ENCODE measurements at regions not wholly inside any gene's neighbourhood (a gene's known extent, or its start where the extent isn't known, plus 50 kb on each side); places are given as distances from the start of the nearest gene placed in this dataset.

GRCh38 chr12:105748806-105749600 is 389.8 kb downstream of the NUAK1 start:
- TF ChIP-seq CTCF (IDR thresholded peaks at IDR 0.05; ENCODE audit: extremely low read depth, missing control alignments), result no peak
- DNase-seq (ENCODE audit: low spot score), result no peak

DNA sequence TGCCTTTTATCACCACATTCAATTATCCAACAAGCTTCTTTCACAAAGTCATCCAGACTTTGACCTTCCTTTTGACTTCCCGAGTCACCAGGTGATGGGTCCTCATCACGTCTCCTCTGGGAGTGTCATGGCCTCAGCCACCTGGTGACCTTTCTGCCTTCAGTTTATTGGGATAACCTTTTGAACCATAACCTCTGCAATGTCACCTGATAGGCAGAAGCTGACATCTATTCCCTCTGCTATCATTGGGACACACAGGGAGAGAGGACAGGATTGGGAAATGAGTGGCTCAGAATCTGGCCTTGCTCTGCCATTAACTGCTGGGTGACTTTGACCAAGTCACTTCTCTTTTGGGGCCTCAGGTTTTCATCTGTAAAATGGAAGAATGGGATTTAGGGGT is 388.7 kb downstream of the NUAK1 start:
- no peak for DNase-seq (ENCODE audit: low spot score)
- TF ChIP-seq CTCF (IDR thresholded peaks at IDR 0.05; ENCODE audit: extremely low read depth, missing control alignments), result no peak

- no peak for TF ChIP-seq CTCF (IDR thresholded peaks at IDR 0.05; ENCODE audit: extremely low read depth, missing control alignments)
- DNase-seq (ENCODE audit: low spot score), result no peak
These were observed 384.4 kb downstream of the NUAK1 start for GRCh38 chr12:105754313-105754712.

- no peak for DNase-seq (ENCODE audit: low spot score)
- TF ChIP-seq CTCF (IDR thresholded peaks at IDR 0.05; ENCODE audit: extremely low read depth, missing control alignments), result no peak
These were observed 381.8 kb downstream of the NUAK1 start for GRCh38 chr12:105756961-105757360.

DNA sequence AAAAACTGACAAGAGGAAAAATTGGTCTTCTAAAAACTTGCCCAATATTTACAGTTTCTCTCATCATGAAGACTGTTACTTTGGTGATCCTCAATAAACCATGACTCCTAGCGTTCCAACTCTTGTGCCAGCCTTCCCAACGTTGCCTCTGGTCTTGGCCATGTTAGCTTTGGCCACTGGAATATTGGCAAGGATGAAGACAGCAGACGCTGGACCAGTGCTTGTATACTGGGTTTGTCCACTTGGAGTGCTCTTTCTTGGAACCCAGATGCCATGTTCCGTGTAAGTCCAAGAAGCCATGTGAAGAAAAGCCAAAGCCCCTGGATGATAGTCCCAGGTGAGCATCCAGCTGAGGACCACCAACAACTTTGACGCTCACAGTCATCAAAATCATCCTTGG is 379.6 kb downstream of the NUAK1 start:
- no peak for TF ChIP-seq CTCF (IDR thresholded peaks at IDR 0.05; ENCODE audit: extremely low read depth, missing control alignments)
- DNase-seq (ENCODE audit: low spot score), result no peak

GRCh38 chr12:105761075-105761474 is 377.7 kb downstream of the NUAK1 start:
- no peak for TF ChIP-seq CTCF (IDR thresholded peaks at IDR 0.05; ENCODE audit: extremely low read depth, missing control alignments)

GRCh38 chr12:105764216-105764835 is 374.4 kb downstream of the NUAK1 start:
- no peak for DNase-seq (ENCODE audit: low spot score)
- no peak for TF ChIP-seq CTCF (IDR thresholded peaks at IDR 0.05; ENCODE audit: extremely low read depth, missing control alignments)

More at GRCh38 chr12:105761075-105761474, 377.7 kb downstream of the NUAK1 start:
- no peak for DNase-seq (ENCODE audit: low spot score)

All from GM20000 (cell line).